ENCODE measurements at regions not wholly inside any gene's neighbourhood (a gene's known extent, or its start where the extent isn't known, plus 50 kb on each side); places are given as distances from the start of the nearest gene placed in this dataset.

DNA sequence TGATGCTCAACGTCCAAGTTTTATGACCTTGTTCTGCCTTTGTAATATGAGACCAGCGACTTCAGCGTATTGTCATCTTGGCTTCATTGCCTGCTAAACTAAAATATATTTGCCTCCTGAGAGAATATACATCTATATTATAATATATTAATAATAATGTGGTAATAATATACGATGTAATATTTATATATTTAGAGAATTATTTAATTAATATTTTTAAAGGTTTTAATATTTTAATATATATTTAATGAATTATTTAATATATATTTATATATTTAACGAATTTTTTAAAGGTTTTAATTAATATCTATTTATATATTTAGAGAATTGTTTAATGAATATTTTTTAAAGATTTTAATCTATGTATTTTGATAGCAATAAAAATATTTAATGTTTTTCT lies 700.7 kb downstream of the TAF11L14 start:
- no peak for TF ChIP-seq POLR2AphosphoS5 (IDR thresholded peaks at IDR 0.05; ENCODE audit: low read depth, low read length)
- TF ChIP-seq, protein P1, sequence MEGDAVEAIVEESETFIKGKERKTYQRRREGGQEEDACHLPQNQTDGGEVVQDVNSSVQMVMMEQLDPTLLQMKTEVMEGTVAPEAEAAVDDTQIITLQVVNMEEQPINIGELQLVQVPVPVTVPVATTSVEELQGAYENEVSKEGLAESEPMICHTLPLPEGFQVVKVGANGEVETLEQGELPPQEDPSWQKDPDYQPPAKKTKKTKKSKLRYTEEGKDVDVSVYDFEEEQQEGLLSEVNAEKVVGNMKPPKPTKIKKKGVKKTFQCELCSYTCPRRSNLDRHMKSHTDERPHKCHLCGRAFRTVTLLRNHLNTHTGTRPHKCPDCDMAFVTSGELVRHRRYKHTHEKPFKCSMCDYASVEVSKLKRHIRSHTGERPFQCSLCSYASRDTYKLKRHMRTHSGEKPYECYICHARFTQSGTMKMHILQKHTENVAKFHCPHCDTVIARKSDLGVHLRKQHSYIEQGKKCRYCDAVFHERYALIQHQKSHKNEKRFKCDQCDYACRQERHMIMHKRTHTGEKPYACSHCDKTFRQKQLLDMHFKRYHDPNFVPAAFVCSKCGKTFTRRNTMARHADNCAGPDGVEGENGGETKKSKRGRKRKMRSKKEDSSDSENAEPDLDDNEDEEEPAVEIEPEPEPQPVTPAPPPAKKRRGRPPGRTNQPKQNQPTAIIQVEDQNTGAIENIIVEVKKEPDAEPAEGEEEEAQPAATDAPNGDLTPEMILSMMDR (IDR thresholded peaks at IDR 0.05): no peak
- no peak for TF ChIP-seq REST (IDR thresholded peaks at IDR 0.05; ENCODE audit: insufficient read depth in 1 of 2, low read depth in 2 of 2, low read length in 1 of 2)
- TF ChIP-seq SIN3A (IDR thresholded peaks at IDR 0.05; ENCODE audit: borderline replicate concordance, insufficient read depth, low read depth, low read length): no peak
- no peak for TF ChIP-seq TCF7L2 (IDR thresholded peaks at IDR 0.05; ENCODE audit: low read depth, low read length)
